K562 (cell line): ENCODE measurements at regions not wholly inside any gene's neighbourhood (a gene's known extent, or its start where the extent isn't known, plus 50 kb on each side); places are given as distances from the start of the nearest gene placed in this dataset.

Experiments used
- ATAC-seq: fragments of 200-7000 bp; cut with Tn5 transposase; 3 replicates; pipeline ENCODE4 v1.9.1; 2020; ENCODE audit warnings: moderate library complexity
- BruUV-seq: library from RNA; stranded (reverse); fragments of 400-500 nt; replicated peaks from 2 replicates; lab custom pipeline; 2021; lab: Mats Ljungman, UMichigan
- CTCF ChIA-PET: fragments of 300-600 bp; formaldehyde crosslinking; extraction: SDS; loops from one replicate; lab custom pipeline; 2021; ENCODE audit warnings: low intra/inter-chr PET ratio; lab: Yijun Ruan, JAX
- POLR2A ChIA-PET: fragments of 300-600, 350-650 bp; sonication (Branson Sonifier 250); formaldehyde crosslinking; extraction: SDS; loops from one replicate; lab custom pipeline; 2021; ENCODE audit warnings: antibody characterized with exemption, inconsistent platforms; lab: Yijun Ruan, JAX
- DNase-seq, 4 experiments: peaks; one replicate each; pipeline versions ENCODE4 v3.0.0 to v3.0.0-alpha.2; 2011 to 2018; ENCODE audit warnings: low spot score in 3 of 4, mixed read lengths in 3 of 4; ENCODE audit errors: extremely low read depth in 1 of 4
- FAIRE-seq: peaks from 2 replicates; lab custom pipeline; 2011; peaks lifted over from hg19 to GRCh38; lab: Jason Lieb, UNC
- H2AFZ ChIP-seq: 2 replicates; pipeline ENCODE4 v1.6.0; 2011; ENCODE audit warnings: low read depth, low read length, control low read depth, inconsistent platforms
- H3K27ac ChIP-seq: fragments of 200-600 bp; 3 replicates; pipeline ENCODE4 v1.8.0; 2011; ENCODE audit warnings: low read depth, mild to moderate bottlenecking, control low read depth, inconsistent platforms, low read length, moderate library complexity, mixed read lengths; ENCODE audit errors: extremely low read depth
- H3K27me3 ChIP-seq, 2 experiments: fragments of 300-600 bp in 1 of 2; 2 replicates in 1 of 2; 3 replicates in 1 of 2; pipeline versions ENCODE4 v1.6.0 to v1.8.0; 2011; ENCODE audit warnings: inconsistent platforms in 2 of 2, low read length in 2 of 2, mild to moderate bottlenecking in 1 of 2, mixed read lengths in 1 of 2, moderate library complexity in 1 of 2; ENCODE audit not compliant: control insufficient read depth in 2 of 2, insufficient read depth in 2 of 2
- H3K36me3 ChIP-seq: fragments of 300-600 bp; 3 replicates; pipeline ENCODE4 v1.8.0; 2011; ENCODE audit warnings: mild to moderate bottlenecking, low read length, inconsistent platforms; ENCODE audit not compliant: control insufficient read depth, insufficient read depth
- H3K4me1 ChIP-seq, 2 experiments: fragments of 200-600 bp in 1 of 2; replicated peaks in 1 of 2; 2 replicates in 1 of 2; 3 replicates in 1 of 2; pipeline versions ENCODE4 v1.5.1 to v1.8.0; 2011; ENCODE audit warnings: inconsistent platforms in 2 of 2, low read length in 2 of 2, mild to moderate bottlenecking in 1 of 2, mixed read lengths in 1 of 2, moderate library complexity in 1 of 2; ENCODE audit not compliant: control insufficient read depth in 2 of 2, insufficient read depth in 2 of 2
- H3K4me2 ChIP-seq: 2 replicates; pipeline ENCODE4 v1.6.1; 2011; ENCODE audit warnings: low read length, control low read depth, inconsistent platforms, mixed read lengths; ENCODE audit not compliant: insufficient read depth
- H3K4me3 ChIP-seq: fragments of 200-600 bp; sonication (generic), shearing (Covaris generic); 2 replicates; pipeline ENCODE4 v1.5.1; 2016; ENCODE audit warnings: control low read depth, inconsistent platforms
- H3K79me2 ChIP-seq: fragments of 200-600 bp; 3 replicates; pipeline ENCODE4 v1.8.0; 2011; ENCODE audit warnings: low read length, inconsistent platforms; ENCODE audit not compliant: control insufficient read depth, insufficient read depth
- H3K9ac ChIP-seq, 2 experiments: 2 replicates each; pipeline versions ENCODE4 v1.6.0 to v1.6.1; 2011; ENCODE audit warnings: low read depth in 2 of 2, low read length in 2 of 2, control low read depth in 1 of 2, inconsistent platforms in 1 of 2, mild to moderate bottlenecking in 1 of 2, mixed read lengths in 1 of 2; ENCODE audit not compliant: insufficient read depth in 1 of 2
- H3K9me1 ChIP-seq: one replicate; pipeline ENCODE4 v1.6.0; 2011; ENCODE audit warnings: inconsistent platforms, mild to moderate bottlenecking, low read length, moderate library complexity; ENCODE audit not compliant: control insufficient read depth, insufficient read depth
- H3K9me3 ChIP-seq: replicated peaks from 2 replicates; pipeline ENCODE4 v1.5.1; 2011; ENCODE audit warnings: low read depth, low read length, inconsistent platforms; ENCODE audit not compliant: control insufficient read depth, insufficient read depth
- H4K20me1 ChIP-seq: replicated peaks from 2 replicates; pipeline ENCODE4 v1.6.1; 2011; ENCODE audit warnings: low read length, inconsistent platforms, mixed read lengths; ENCODE audit not compliant: control insufficient read depth, insufficient read depth
- BMI1 ChIP-seq: fragments of 150-350 bp; IDR thresholded peaks from 2 replicates; pipeline ENCODE4 v1.6.1; 2014; ENCODE audit warnings: low read length
- FOXJ2 ChIP-seq: fragments of 200-800 bp; sonication (Bioruptor generic); IDR thresholded peaks from 2 replicates; pipeline ENCODE4 v1.6.1; 2016; ENCODE audit warnings: missing genetic modification characterization, missing compliant biosample characterization
- KLF1 ChIP-seq: fragments of 450-650 bp; IDR thresholded peaks from 2 replicates; pipeline ENCODE4 v1.6.1; 2016; ENCODE audit warnings: missing genetic modification characterization, missing compliant biosample characterization
- ZFPM2 ChIP-seq: fragments of 250-450 bp; sonication (Bioruptor Pico); IDR thresholded peaks from 2 replicates; pipeline ENCODE4 v1.5.1; 2022; ENCODE audit warnings: mild to moderate bottlenecking
- ZNF431 ChIP-seq: sonication (generic); formaldehyde crosslinking; IDR thresholded peaks from 2 replicates; pipeline ENCODE4 v1.8.0; 2022; ENCODE audit warnings: mild to moderate bottlenecking, missing genetic modification reagents
- WGBS: fragments of 100-300 bp; shearing (Covaris generic); methylation state at CpG from one replicate; pipeline ENCODE4 v1.1.6; 2016; ENCODE audit warnings: low coverage, mixed read lengths; ENCODE audit not compliant: insufficient coverage; ENCODE audit errors: missing lambda C conversion rate; 5-methylcytosine and 5-hydroxymethylcytosine counted together
- in situ Hi-C: fragments of 300-500 bp; cut with MboI; formaldehyde crosslinking; loops from 4 replicates; pipeline ENCODE4 v1.15.0; 2018; ENCODE audit warnings: inconsistent platforms, mixed read lengths
- intact Hi-C: fragments of 100-400 bp; cut with micrococcal nuclease; formaldehyde crosslinking; loops from 2 replicates; pipeline ENCODE4 v1.14.2; 2022
- TF ChIP-seq, protein P1 (sequence below): fragments of 250-450 bp; sonication (Bioruptor Pico); IDR thresholded peaks from 2 replicates; pipeline ENCODE4 v1.8.0; 2022; ENCODE audit warnings: inconsistent platforms, mild to moderate bottlenecking, moderate library complexity, borderline replicate concordance
- TF ChIP-seq, protein P2 (sequence below): fragments of 450-650 bp; conservative IDR thresholded peaks from 2 replicates; pipeline ENCODE4 v1.6.1; 2016; ENCODE audit warnings: missing genetic modification characterization, low read depth, mild to moderate bottlenecking, missing compliant biosample characterization, moderate library complexity

DNA sequence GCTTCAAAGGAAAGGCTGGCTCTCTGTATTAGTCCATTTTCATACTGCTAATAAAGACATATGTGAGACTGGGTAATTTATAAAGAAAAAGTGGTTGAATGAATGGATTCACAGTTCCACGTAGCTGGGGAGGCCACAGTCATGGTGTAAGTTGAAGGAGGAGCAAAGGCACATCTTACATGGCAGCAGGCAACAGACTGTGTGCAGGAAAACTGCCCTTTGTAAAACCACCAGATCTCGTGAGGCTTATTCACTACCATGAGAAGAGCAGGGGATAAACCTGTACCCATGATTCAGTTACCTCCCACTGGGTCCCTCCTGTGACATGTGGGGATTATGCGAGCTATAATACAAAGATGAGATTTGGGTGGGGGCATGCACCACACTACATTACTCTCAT, 1486.6 kb downstream of the PCDH7 start:
- Histone ChIP-seq H3K79me2 (no peaks in the 10 kb centered on the region), H4K20me1 (no peaks in the 10 kb centered on the region), H3K9me1 (no peaks in the 10 kb centered on the region), H3K4me2 (no peak overlapping the region), H3K36me3 (no peaks in the 10 kb centered on the region), H3K9me3 (no peaks in the 10 kb centered on the region), H3K27me3 (no peaks in the 10 kb centered on the region), H3K9ac (no peak overlapping the region), H2AFZ (no peak overlapping the region), H3K4me1 (no peaks in the 10 kb centered on the region), H3K27ac (no peak overlapping the region), H3K4me3 (no peak overlapping the region)
- 54% methylated on average over 3 of the region's 3 CpGs for WGBS
- FAIRE-seq (no peak), ATAC-seq (no peak), DNase-seq (no peak)
- TF ChIP-seq, protein P1, sequence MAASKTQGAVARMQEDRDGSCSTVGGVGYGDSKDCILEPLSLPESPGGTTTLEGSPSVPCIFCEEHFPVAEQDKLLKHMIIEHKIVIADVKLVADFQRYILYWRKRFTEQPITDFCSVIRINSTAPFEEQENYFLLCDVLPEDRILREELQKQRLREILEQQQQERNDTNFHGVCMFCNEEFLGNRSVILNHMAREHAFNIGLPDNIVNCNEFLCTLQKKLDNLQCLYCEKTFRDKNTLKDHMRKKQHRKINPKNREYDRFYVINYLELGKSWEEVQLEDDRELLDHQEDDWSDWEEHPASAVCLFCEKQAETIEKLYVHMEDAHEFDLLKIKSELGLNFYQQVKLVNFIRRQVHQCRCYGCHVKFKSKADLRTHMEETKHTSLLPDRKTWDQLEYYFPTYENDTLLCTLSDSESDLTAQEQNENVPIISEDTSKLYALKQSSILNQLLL, result no peak
- peak; percentile 91 for TF ChIP-seq ZNF431
- intact Hi-C loops, result no loop called here
- POLR2A ChIA-PET, result no interaction called here
- BruUV-seq, result no TSS peak
- CTCF ChIA-PET, result no interaction called here
- in situ Hi-C loops, result no loop called here

DNA sequence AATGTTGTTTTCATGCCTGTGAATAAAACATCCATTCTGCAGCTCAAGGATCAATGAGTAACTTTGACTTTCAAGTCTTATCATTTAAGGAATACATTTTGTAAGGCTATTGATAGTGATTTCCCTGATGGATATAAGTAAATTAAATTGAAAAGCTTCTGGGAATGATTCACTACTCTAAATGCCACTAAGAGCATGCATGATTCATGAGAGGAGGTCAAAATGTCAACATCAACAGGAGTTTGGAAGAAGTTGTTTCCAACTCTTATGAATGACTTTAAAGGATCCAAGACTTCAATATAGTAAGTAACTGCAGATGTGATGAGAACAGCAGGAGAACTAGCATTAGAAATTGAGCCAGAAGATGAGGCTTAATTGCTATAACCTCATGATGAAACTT, 1487.3 kb downstream of the PCDH7 start:
- intact Hi-C loops, result no loop called here
- in situ Hi-C loops, result no loop called here
- Histone ChIP-seq H3K79me2 (no peaks in the 10 kb centered on the region), H3K9me1 (no peaks in the 10 kb centered on the region), H4K20me1 (no peaks in the 10 kb centered on the region), H3K27ac (no peak overlapping the region), H3K9me3 (no peaks in the 10 kb centered on the region), H3K27me3 (no peaks in the 10 kb centered on the region), H3K9ac (no peak overlapping the region), H3K4me2 (no peak overlapping the region), H3K36me3 (no peaks in the 10 kb centered on the region), H3K4me1 (no peaks in the 10 kb centered on the region), H2AFZ (no peak overlapping the region), H3K4me3 (no peak overlapping the region)
- ChIA-PET POLR2A (no interaction called here), CTCF (no interaction called here)
- FAIRE-seq (no peak), DNase-seq (no peak), ATAC-seq (no peak)
- BruUV-seq, result no TSS peak
- TF ChIP-seq BMI1 (no peak), ZFPM2 (CRISPR knock-in tag) (no peak), FOXJ2 (tag) (no peak), KLF1 (tag) (no peak)
- TF ChIP-seq, protein P2, sequence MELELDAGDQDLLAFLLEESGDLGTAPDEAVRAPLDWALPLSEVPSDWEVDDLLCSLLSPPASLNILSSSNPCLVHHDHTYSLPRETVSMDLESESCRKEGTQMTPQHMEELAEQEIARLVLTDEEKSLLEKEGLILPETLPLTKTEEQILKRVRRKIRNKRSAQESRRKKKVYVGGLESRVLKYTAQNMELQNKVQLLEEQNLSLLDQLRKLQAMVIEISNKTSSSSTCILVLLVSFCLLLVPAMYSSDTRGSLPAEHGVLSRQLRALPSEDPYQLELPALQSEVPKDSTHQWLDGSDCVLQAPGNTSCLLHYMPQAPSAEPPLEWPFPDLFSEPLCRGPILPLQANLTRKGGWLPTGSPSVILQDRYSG (tag), result no peak
